ENCODE measurements at regions not wholly inside any gene's neighbourhood (a gene's known extent, or its start where the extent isn't known, plus 50 kb on each side); places are given as distances from the start of the nearest gene placed in this dataset.

DNA sequence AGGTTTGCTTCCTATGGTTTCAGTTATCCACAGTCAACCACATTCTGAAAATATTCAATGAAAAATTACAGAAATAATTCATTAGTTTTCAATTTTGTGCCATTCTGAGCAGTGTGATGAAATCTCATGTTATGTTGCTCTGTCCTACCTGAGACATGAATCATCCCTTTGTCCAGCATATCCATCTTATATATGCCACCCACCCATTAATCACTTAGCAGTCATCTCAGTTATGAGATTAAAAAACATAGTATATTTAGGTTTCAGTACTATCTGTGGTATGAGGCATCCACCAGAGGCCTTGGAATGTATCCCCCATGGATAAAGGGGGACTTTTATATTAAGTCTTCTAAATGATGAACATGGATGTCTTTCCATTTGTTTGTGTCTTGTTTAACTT lies 64.7 kb upstream of the PROK2 start:
- peaks cover 4% of the 10 kb centered on the region for H3K27me3 ChIP-seq (ENCODE audit: insufficient read depth, low read length)
- H3K4me1 ChIP-seq (ENCODE audit: insufficient read depth, low read length): no peaks in the 10 kb centered on the region
- H4K20me1 ChIP-seq (ENCODE audit: insufficient read depth, low read length): no peaks in the 10 kb centered on the region
- no peaks in the 10 kb centered on the region for H3K36me3 Mint-ChIP-seq (ENCODE audit: low read depth, unreplicated experiment)
- H2AFZ ChIP-seq (ENCODE audit: low read depth, low read length): no peak overlapping the region
- H3K4me3 Mint-ChIP-seq (ENCODE audit: unreplicated experiment): no peak overlapping the region
- H3K27me3 Mint-ChIP-seq (ENCODE audit: low read depth, unreplicated experiment): peaks cover 11% of the 10 kb centered on the region
- no peak overlapping the region for H3K27ac Mint-ChIP-seq (ENCODE audit: unreplicated experiment)
- H3K79me2 ChIP-seq (ENCODE audit: insufficient read depth, low read length): no peaks in the 10 kb centered on the region
- peaks cover 3% of the 10 kb centered on the region for H3K9me3 Mint-ChIP-seq (ENCODE audit: unreplicated experiment)
- H3K9me3 ChIP-seq (ENCODE audit: insufficient read depth, low read depth, low read length): no peaks in the 10 kb centered on the region
- no peak overlapping the region for H3K9ac ChIP-seq (ENCODE audit: low read length)
- no peak overlapping the region for H3K4me3 ChIP-seq (ENCODE audit: insufficient read depth, low read depth, low read length)
- DNase-seq (ENCODE audit: low read depth) (no peak), FAIRE-seq (no peak)
- no peak overlapping the region for H3K27ac ChIP-seq (ENCODE audit: low read depth, low read length)
- no peaks in the 10 kb centered on the region for H3K36me3 ChIP-seq (ENCODE audit: insufficient read depth, low read length)
- TF ChIP-seq, protein P1, sequence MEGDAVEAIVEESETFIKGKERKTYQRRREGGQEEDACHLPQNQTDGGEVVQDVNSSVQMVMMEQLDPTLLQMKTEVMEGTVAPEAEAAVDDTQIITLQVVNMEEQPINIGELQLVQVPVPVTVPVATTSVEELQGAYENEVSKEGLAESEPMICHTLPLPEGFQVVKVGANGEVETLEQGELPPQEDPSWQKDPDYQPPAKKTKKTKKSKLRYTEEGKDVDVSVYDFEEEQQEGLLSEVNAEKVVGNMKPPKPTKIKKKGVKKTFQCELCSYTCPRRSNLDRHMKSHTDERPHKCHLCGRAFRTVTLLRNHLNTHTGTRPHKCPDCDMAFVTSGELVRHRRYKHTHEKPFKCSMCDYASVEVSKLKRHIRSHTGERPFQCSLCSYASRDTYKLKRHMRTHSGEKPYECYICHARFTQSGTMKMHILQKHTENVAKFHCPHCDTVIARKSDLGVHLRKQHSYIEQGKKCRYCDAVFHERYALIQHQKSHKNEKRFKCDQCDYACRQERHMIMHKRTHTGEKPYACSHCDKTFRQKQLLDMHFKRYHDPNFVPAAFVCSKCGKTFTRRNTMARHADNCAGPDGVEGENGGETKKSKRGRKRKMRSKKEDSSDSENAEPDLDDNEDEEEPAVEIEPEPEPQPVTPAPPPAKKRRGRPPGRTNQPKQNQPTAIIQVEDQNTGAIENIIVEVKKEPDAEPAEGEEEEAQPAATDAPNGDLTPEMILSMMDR (IDR thresholded peaks at IDR 0.05; ENCODE audit: insufficient read depth, low read depth, low read length): no peak
- TF ChIP-seq EZH2 (IDR thresholded peaks at IDR 0.05; ENCODE audit: insufficient read depth, low read length): no peak
- no peak overlapping the region for H3K4me2 ChIP-seq (ENCODE audit: low read length)
- H3K4me1 Mint-ChIP-seq (ENCODE audit: low read depth, unreplicated experiment): no peaks in the 10 kb centered on the region

DNA sequence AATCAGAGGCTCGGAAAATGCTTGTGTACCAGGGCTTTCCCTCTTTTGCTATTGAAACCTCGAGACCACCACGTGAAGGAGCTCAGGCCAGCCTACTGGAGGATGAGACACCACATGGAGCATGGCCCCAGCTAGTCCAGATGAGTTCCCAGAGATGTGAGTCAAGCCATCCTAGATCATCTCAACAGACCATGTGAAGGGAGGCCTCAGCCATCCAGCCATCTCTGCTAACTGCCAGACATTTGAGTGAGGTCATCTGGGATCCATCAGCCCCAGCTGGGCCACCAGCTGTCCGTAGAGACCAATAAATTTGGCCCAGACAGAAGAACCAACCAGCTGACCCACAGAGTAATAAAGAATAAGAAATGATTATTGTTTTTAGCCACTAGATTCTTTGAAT lies 62.8 kb upstream of the PROK2 start:
- no peak for FAIRE-seq
- TF ChIP-seq, protein P1 (IDR thresholded peaks at IDR 0.05; ENCODE audit: insufficient read depth, low read depth, low read length): no peak
- no peak for TF ChIP-seq EZH2 (IDR thresholded peaks at IDR 0.05; ENCODE audit: insufficient read depth, low read length)
- no peaks in the 10 kb centered on the region for H3K36me3 Mint-ChIP-seq (ENCODE audit: low read depth, unreplicated experiment)

DNA sequence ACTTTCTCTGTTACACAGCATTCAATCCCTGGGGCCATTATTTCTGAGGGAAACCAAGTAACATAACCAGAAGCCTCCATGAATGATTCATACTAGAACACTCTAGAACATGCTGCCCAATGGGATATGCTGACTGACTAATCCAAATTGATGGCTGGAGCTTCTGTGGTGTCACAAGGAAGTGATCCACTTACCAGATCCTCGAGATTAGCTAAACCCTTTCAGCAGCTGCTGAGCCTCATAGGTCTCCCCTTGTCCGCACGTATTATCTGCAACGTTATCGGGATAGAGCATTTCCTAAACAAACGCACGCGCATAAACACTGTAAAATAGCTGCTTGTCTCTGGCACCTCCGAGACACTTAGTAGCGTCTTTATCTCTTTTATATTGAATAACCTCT lies 61.2 kb upstream of the PROK2 start:
- H3K9me3 ChIP-seq (ENCODE audit: insufficient read depth, low read depth, low read length): no peaks in the 10 kb centered on the region
- Mint-ChIP-seq H3K4me3 (ENCODE audit: unreplicated experiment) (no peak overlapping the region), H3K27me3 (ENCODE audit: low read depth, unreplicated experiment) (peaks cover 18% of the 10 kb centered on the region), H3K4me1 (ENCODE audit: low read depth, unreplicated experiment) (no peaks in the 10 kb centered on the region), H3K9me3 (ENCODE audit: unreplicated experiment) (peaks cover 3% of the 10 kb centered on the region), H3K27ac (ENCODE audit: unreplicated experiment) (no peak overlapping the region), H3K36me3 (ENCODE audit: low read depth, unreplicated experiment) (no peaks in the 10 kb centered on the region)
- no peak overlapping the region for H3K27ac ChIP-seq (ENCODE audit: low read depth, low read length)
- H3K4me2 ChIP-seq (ENCODE audit: low read length): no peak overlapping the region
- no peak overlapping the region for H3K4me3 ChIP-seq (ENCODE audit: insufficient read depth, low read depth, low read length)
- H4K20me1 ChIP-seq (ENCODE audit: insufficient read depth, low read length): no peaks in the 10 kb centered on the region
- TF ChIP-seq EZH2 (IDR thresholded peaks at IDR 0.05; ENCODE audit: insufficient read depth, low read length): no peak
- TF ChIP-seq, protein P1 (IDR thresholded peaks at IDR 0.05; ENCODE audit: insufficient read depth, low read depth, low read length): no peak
- H3K9ac ChIP-seq (ENCODE audit: low read length): no peak overlapping the region
- no peaks in the 10 kb centered on the region for H3K36me3 ChIP-seq (ENCODE audit: insufficient read depth, low read length)
- no peak overlapping the region for H2AFZ ChIP-seq (ENCODE audit: low read depth, low read length)
- FAIRE-seq: no peak
- H3K4me1 ChIP-seq (ENCODE audit: insufficient read depth, low read length): no peaks in the 10 kb centered on the region
- no peak for DNase-seq (ENCODE audit: low read depth)
- H3K79me2 ChIP-seq (ENCODE audit: insufficient read depth, low read length): no peaks in the 10 kb centered on the region
- peaks cover 8% of the 10 kb centered on the region for H3K27me3 ChIP-seq (ENCODE audit: insufficient read depth, low read length)

More for the DNA sequence above, 62.8 kb upstream of the PROK2 start:
- Mint-ChIP-seq H3K27me3 (ENCODE audit: low read depth, unreplicated experiment) (peaks cover 18% of the 10 kb centered on the region), H3K4me1 (ENCODE audit: low read depth, unreplicated experiment) (no peaks in the 10 kb centered on the region), H3K27ac (ENCODE audit: unreplicated experiment) (no peak overlapping the region), H3K9me3 (ENCODE audit: unreplicated experiment) (peaks cover 3% of the 10 kb centered on the region), H3K4me3 (ENCODE audit: unreplicated experiment) (no peak overlapping the region)
- H3K4me1 ChIP-seq (ENCODE audit: insufficient read depth, low read length): no peaks in the 10 kb centered on the region
- H3K4me2 ChIP-seq (ENCODE audit: low read length): no peak overlapping the region
- H3K27ac ChIP-seq (ENCODE audit: low read depth, low read length): no peak overlapping the region
- H3K9ac ChIP-seq (ENCODE audit: low read length): no peak overlapping the region
- no peak overlapping the region for H3K4me3 ChIP-seq (ENCODE audit: insufficient read depth, low read depth, low read length)
- H3K36me3 ChIP-seq (ENCODE audit: insufficient read depth, low read length): no peaks in the 10 kb centered on the region
- no peaks in the 10 kb centered on the region for H3K9me3 ChIP-seq (ENCODE audit: insufficient read depth, low read depth, low read length)
- H2AFZ ChIP-seq (ENCODE audit: low read depth, low read length): no peak overlapping the region
- peaks cover 8% of the 10 kb centered on the region for H3K27me3 ChIP-seq (ENCODE audit: insufficient read depth, low read length)
- H3K79me2 ChIP-seq (ENCODE audit: insufficient read depth, low read length): no peaks in the 10 kb centered on the region
- no peak for DNase-seq (ENCODE audit: low read depth)
- no peaks in the 10 kb centered on the region for H4K20me1 ChIP-seq (ENCODE audit: insufficient read depth, low read length)

Measured in astrocyte (in vitro differentiated cells and primary cell).